ENCODE measurements at regions not wholly inside any gene's neighbourhood (a gene's known extent, or its start where the extent isn't known, plus 50 kb on each side); places are given as distances from the start of the nearest gene placed in this dataset.

DNA sequence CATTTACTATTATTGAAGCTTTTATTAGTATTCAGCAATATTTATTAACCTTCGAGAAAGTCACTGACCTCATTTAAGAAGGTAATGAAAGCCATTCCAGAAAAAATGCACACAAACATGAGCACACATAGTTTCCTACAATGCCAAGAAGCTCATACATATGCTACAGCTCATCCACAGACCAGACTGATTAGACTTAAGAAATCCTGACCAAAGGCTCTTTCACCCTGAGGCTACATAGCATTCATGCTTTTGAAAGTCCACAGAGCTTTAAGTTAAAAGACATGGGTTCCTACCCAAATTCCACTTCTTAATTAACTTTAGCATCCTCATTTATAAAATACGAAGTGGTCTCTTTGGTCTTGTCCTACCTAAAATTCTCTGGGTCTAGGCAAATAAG lies 430.4 kb downstream of the TBC1D32 start:
- no peak for DNase-seq (ENCODE audit: low spot score)
- TF ChIP-seq, protein P1, sequence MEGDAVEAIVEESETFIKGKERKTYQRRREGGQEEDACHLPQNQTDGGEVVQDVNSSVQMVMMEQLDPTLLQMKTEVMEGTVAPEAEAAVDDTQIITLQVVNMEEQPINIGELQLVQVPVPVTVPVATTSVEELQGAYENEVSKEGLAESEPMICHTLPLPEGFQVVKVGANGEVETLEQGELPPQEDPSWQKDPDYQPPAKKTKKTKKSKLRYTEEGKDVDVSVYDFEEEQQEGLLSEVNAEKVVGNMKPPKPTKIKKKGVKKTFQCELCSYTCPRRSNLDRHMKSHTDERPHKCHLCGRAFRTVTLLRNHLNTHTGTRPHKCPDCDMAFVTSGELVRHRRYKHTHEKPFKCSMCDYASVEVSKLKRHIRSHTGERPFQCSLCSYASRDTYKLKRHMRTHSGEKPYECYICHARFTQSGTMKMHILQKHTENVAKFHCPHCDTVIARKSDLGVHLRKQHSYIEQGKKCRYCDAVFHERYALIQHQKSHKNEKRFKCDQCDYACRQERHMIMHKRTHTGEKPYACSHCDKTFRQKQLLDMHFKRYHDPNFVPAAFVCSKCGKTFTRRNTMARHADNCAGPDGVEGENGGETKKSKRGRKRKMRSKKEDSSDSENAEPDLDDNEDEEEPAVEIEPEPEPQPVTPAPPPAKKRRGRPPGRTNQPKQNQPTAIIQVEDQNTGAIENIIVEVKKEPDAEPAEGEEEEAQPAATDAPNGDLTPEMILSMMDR (IDR thresholded peaks at IDR 0.05) = no peak
- Histone ChIP-seq H3K27ac (no peak overlapping the region), H3K4me3 (no peak overlapping the region)

DNA sequence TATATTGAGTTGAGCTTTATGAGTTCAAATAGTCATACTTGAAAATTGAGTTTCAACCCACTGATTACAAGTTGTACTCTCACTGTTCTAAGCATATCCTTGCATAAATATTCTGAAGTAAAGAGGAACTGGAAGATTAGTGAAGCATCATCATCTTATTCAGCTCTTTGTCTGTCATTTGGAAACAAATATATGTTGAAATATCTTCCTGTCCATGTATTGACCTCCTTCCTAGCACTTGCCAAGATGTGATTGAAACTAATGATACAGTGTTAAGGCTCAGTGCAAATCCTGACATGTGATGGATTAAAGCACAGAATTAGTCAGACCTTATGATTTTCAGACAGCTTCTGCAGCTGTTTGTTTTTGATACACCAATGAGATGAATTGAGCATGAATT lies 434.3 kb downstream of the TBC1D32 start:
- DNase-seq (ENCODE audit: low spot score) = no peak
- TF ChIP-seq, protein P1 (IDR thresholded peaks at IDR 0.05) = no peak
- H3K27ac ChIP-seq = no peak overlapping the region
- H3K4me3 ChIP-seq = no peak overlapping the region

DNA sequence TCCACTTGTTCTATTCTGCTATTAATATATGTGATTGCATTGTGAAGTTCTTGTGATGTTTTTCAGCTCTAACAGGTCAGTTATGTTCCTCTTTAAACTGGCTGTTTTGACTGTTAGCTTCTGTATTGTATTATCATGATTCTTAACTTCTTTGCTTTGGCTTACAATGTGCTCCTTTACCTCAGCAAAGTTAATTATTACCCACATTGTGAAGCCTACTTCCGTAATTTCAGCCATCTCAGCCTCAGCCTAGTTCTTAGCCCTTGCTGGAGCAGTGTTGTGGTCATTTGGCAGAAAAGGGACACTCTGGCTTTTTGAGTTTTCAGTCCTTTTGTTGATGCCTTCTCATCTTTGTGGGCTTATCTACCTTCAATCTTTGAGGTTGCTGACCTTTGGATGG lies 440.2 kb downstream of the TBC1D32 start:
- H3K27ac ChIP-seq = no peak overlapping the region
- TF ChIP-seq, protein P1 (IDR thresholded peaks at IDR 0.05) = no peak
- no peak for DNase-seq (ENCODE audit: low spot score)

DNA sequence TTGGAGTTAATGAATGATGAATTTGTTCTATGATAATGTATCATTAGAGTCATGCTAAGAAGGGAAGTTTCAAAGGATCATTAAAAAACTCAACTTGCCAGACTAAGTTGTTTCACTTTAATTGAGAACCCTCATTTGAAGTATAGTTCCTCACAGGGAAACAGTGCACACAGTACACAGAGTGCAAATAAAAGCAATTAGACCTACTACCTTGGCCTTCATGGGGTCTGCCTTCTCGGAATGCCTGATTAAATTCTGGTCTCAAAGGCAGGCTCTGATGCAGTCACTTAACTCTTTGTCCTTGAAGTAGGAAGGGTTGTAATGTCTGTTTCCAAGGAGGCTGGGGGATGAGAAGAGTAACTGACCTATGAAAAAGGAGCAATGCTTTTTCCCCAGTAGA lies 457.3 kb downstream of the TBC1D32 start:
- Histone ChIP-seq H3K27ac (no peak overlapping the region), H3K4me3 (no peak overlapping the region)
- DNase-seq (ENCODE audit: low spot score) = no peak
- TF ChIP-seq, protein P1 (IDR thresholded peaks at IDR 0.05) = no peak

More for the DNA sequence above, 440.2 kb downstream of the TBC1D32 start:
- H3K4me3 ChIP-seq = no peak overlapping the region

DNA sequence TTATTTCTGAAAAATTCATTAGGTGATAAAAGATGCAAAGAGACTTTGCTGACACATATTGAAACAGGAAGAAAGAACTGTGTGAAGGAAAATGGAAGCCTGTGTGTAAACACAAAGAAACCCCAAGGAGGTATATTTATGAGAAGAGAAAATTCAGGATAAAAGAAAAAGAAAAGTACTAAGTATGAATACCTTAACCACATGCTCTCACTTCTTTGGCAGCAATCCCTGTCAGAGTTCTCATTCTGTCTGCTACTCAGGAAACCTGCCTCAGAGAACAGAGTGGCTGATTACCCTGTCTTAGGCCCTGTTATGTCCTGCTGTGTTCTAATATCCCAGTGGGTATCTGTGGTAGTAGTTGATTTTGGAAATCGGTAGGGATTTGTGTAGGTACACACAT lies 457.9 kb downstream of the TBC1D32 start:
- Histone ChIP-seq H3K27ac (no peak overlapping the region), H3K4me3 (no peak overlapping the region)
- no peak for DNase-seq (ENCODE audit: low spot score)
- TF ChIP-seq, protein P1 (IDR thresholded peaks at IDR 0.05) = no peak

DNA sequence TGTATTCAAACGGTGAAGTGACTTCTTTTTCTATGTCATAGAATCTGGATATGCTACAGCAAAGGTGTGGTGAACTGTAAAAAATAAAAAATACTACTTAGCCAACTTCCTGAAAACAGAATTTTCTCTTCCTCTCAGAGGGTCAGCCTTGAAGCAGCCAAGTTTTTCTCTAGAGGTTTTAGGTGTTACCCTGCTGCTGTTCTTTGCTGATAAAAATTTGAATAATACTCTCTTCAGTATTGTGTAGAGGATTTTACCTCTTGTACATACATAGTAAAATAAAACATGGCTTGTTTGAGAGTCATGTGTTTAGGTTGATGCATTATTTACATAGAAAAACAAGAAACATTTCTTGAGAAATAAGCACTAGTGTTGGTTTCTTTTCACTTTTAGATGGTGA lies 458.4 kb downstream of the TBC1D32 start:
- no peak overlapping the region for H3K4me3 ChIP-seq
- no peak overlapping the region for H3K27ac ChIP-seq
- no peak for DNase-seq (ENCODE audit: low spot score)
- TF ChIP-seq, protein P1 (IDR thresholded peaks at IDR 0.05) = no peak

DNA sequence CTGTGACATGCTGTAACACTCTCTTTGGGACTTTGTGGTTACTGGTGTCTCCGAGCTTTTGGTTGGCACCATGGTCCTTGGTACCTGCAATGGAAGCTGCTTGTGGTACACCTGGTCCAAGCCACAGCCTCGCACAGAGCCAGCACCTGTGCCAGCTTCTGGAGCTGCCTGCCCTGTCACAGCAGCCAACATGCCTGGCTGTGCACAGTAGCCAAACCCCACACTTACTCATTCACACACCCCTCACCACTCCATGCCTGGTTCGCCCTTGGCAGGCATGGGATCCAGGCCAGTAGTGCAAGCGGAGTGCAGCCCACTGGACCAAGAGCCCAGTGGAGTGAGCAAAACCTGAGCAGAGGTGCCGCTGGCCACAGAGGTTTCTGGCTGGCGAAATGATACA lies 459.9 kb downstream of the TBC1D32 start:
- TF ChIP-seq, protein P1 (IDR thresholded peaks at IDR 0.05) = no peak
- no peak overlapping the region for H3K4me3 ChIP-seq
- DNase-seq (ENCODE audit: low spot score) = no peak
- no peak overlapping the region for H3K27ac ChIP-seq
